ENCODE measurements at regions not wholly inside any gene's neighbourhood (a gene's known extent, or its start where the extent isn't known, plus 50 kb on each side); places are given as distances from the start of the nearest gene placed in this dataset.
"Not testable (repeated sequence)": the region's sequence is repeated elsewhere in the genome, so short reads cannot be mapped to it uniquely, and the experiment has no call there.

- Mint-ChIP-seq H3K36me3 (ENCODE audit: low read depth, unreplicated experiment) (peaks cover 4% of the 10 kb centered on the region), H3K4me1 (ENCODE audit: unreplicated experiment) (peaks cover 21% of the 10 kb centered on the region), H3K9me3 (ENCODE audit: unreplicated experiment) (no peaks in the 10 kb centered on the region), H3K27me3 (ENCODE audit: unreplicated experiment) (peaks cover 9% of the 10 kb centered on the region), H3K4me3 (ENCODE audit: unreplicated experiment) (no peak overlapping the region), H3K27ac (ENCODE audit: unreplicated experiment) (peak overlapping the region; percentile 53)
- no peak for DNase-seq (ENCODE audit: low spot score)
- no peak for TF ChIP-seq CTCF (IDR thresholded peaks at IDR 0.05; ENCODE audit: unreplicated experiment)
These were observed 129.9 kb downstream of the KIF26A start for GRCh38 chr14:104268295-104268694.

GRCh38 chr14:104268725-104269436 lies 130.5 kb downstream of the KIF26A start:
- H3K27ac Mint-ChIP-seq (ENCODE audit: unreplicated experiment): peak overlapping the region; percentile 52
- no peak for DNase-seq (ENCODE audit: low spot score)
- H3K36me3 Mint-ChIP-seq (ENCODE audit: low read depth, unreplicated experiment): peaks cover 4% of the 10 kb centered on the region
- no peak for TF ChIP-seq CTCF (IDR thresholded peaks at IDR 0.05; ENCODE audit: unreplicated experiment)
- peaks cover 21% of the 10 kb centered on the region for H3K4me1 Mint-ChIP-seq (ENCODE audit: unreplicated experiment)
- H3K4me3 Mint-ChIP-seq (ENCODE audit: unreplicated experiment): no peak overlapping the region
- no peaks in the 10 kb centered on the region for H3K9me3 Mint-ChIP-seq (ENCODE audit: unreplicated experiment)
- H3K27me3 Mint-ChIP-seq (ENCODE audit: unreplicated experiment): peaks cover 9% of the 10 kb centered on the region

GRCh38 chr14:104269511-104270241 lies 131.3 kb downstream of the KIF26A start:
- H3K27ac Mint-ChIP-seq (ENCODE audit: unreplicated experiment): peak overlapping the region; percentile 52
- not testable (repeated sequence) for H3K36me3 Mint-ChIP-seq (ENCODE audit: low read depth, unreplicated experiment); H3K4me3 Mint-ChIP-seq (ENCODE audit: unreplicated experiment); H3K9me3 Mint-ChIP-seq (ENCODE audit: unreplicated experiment); H3K27me3 Mint-ChIP-seq (ENCODE audit: unreplicated experiment); DNase-seq (ENCODE audit: low spot score)
- H3K4me1 Mint-ChIP-seq (ENCODE audit: unreplicated experiment): peaks cover 21% of the 10 kb centered on the region

- no peaks in the 10 kb centered on the region for H3K9me3 Mint-ChIP-seq (ENCODE audit: unreplicated experiment)
- TF ChIP-seq CTCF (IDR thresholded peaks at IDR 0.05; ENCODE audit: unreplicated experiment): no peak
- H3K27ac Mint-ChIP-seq (ENCODE audit: unreplicated experiment): no peak overlapping the region
- peaks cover 9% of the 10 kb centered on the region for H3K27me3 Mint-ChIP-seq (ENCODE audit: unreplicated experiment)
- peaks cover 4% of the 10 kb centered on the region for H3K36me3 Mint-ChIP-seq (ENCODE audit: low read depth, unreplicated experiment)
- no peak overlapping the region for H3K4me3 Mint-ChIP-seq (ENCODE audit: unreplicated experiment)
- no peak for DNase-seq (ENCODE audit: low spot score)
- H3K4me1 Mint-ChIP-seq (ENCODE audit: unreplicated experiment): peaks cover 21% of the 10 kb centered on the region
These were observed 133.0 kb downstream of the KIF26A start for GRCh38 chr14:104271391-104271790.

- no peak for DNase-seq (ENCODE audit: low spot score)
- TF ChIP-seq CTCF (IDR thresholded peaks at IDR 0.05; ENCODE audit: unreplicated experiment): no peak
- no peak overlapping the region for H3K27ac Mint-ChIP-seq (ENCODE audit: unreplicated experiment)
- peaks cover 3% of the 10 kb centered on the region for H3K4me1 Mint-ChIP-seq (ENCODE audit: unreplicated experiment)
- H3K27me3 Mint-ChIP-seq (ENCODE audit: unreplicated experiment): peaks cover 4% of the 10 kb centered on the region
- H3K36me3 Mint-ChIP-seq (ENCODE audit: low read depth, unreplicated experiment): peaks cover 8% of the 10 kb centered on the region
- H3K4me3 Mint-ChIP-seq (ENCODE audit: unreplicated experiment): no peak overlapping the region
- H3K9me3 Mint-ChIP-seq (ENCODE audit: unreplicated experiment): no peaks in the 10 kb centered on the region
These were observed 136.4 kb downstream of the KIF26A start for GRCh38 chr14:104274806-104275205.

All from endothelial cell (in vitro differentiated cells).